Astrocyte of the cerebellum (primary cell): ENCODE measurements at regions not wholly inside any gene's neighbourhood (a gene's known extent, or its start where the extent isn't known, plus 50 kb on each side); places are given as distances from the start of the nearest gene placed in this dataset.

ENCODE experiments used
- DNase-seq: peaks from one replicate; pipeline ENCODE4 v3.0.0-alpha.2; 2011; ENCODE audit warnings: low read depth
- H3K4me3 ChIP-seq: 2 replicates; pipeline ENCODE4 v1.5.1; 2011; ENCODE audit warnings: mild to moderate bottlenecking, low read depth, low read length, moderate library complexity
- CTCF ChIP-seq: IDR thresholded peaks from 2 replicates; pipeline ENCODE4 v1.5.1; 2012; ENCODE audit warnings: low read length, low read depth, moderate library complexity, mild to moderate bottlenecking; ENCODE audit errors: missing control alignments
- in situ Hi-C: cut with HindIII; loops from 2 replicates; pipeline ENCODE4 v1.10.0; 2017; ENCODE audit warnings: low sequenced_read_pairs

GRCh38 chr4:79017481-79017880, 78.2 kb upstream of the PAQR3 start:
- in situ Hi-C loops = no loop called here

GRCh38 chr4:79016878-79017277, 77.6 kb upstream of the PAQR3 start:
- in situ Hi-C loops = no loop called here
- H3K4me3 ChIP-seq = no peak overlapping the region
- no peak for TF ChIP-seq CTCF

More at GRCh38 chr4:79017481-79017880, 78.2 kb upstream of the PAQR3 start:
- DNase-seq = no peak
- H3K4me3 ChIP-seq = no peak overlapping the region
- TF ChIP-seq CTCF = no peak

GRCh38 chr4:79015411-79015810, 76.2 kb upstream of the PAQR3 start:
- no peak for TF ChIP-seq CTCF
- in situ Hi-C loops = no loop called here
- no peak overlapping the region for H3K4me3 ChIP-seq
- no peak for DNase-seq

More at GRCh38 chr4:79016878-79017277, 77.6 kb upstream of the PAQR3 start:
- no peak for DNase-seq

- H3K4me3 ChIP-seq = no peak overlapping the region
- TF ChIP-seq CTCF = no peak
- in situ Hi-C loops = no loop called here
- DNase-seq = no peak
Observed at GRCh38 chr4:79014230-79014629, 75.0 kb upstream of the PAQR3 start.

GRCh38 chr4:79013756-79014155, 74.5 kb upstream of the PAQR3 start:
- no peak overlapping the region for H3K4me3 ChIP-seq
- no peak for DNase-seq
- in situ Hi-C loops = no loop called here
- no peak for TF ChIP-seq CTCF

- no peak overlapping the region for H3K4me3 ChIP-seq
- in situ Hi-C loops = no loop called here
- DNase-seq = no peak
- no peak for TF ChIP-seq CTCF
Observed at GRCh38 chr4:78990938-78991810, 51.9 kb upstream of the PAQR3 start.
